ENCODE measurements at regions not wholly inside any gene's neighbourhood (a gene's known extent, or its start where the extent isn't known, plus 50 kb on each side); places are given as distances from the start of the nearest gene placed in this dataset.

GRCh38 chr5:167482555-167482954, 808.9 kb upstream of the WWC1 start:
- Histone ChIP-seq H3K27me3 (ENCODE audit: control insufficient read depth in 1 of 2, insufficient read depth in 2 of 2, low read length in 1 of 2) (no peaks in the 10 kb centered on the region), H3K9me3 (ENCODE audit: control insufficient read depth, low read length) (no peaks in the 10 kb centered on the region), H3K27ac (ENCODE audit: low read depth in 1 of 2, low read length in 2 of 2) (no peak overlapping the region), H3K4me1 (ENCODE audit: control insufficient read depth in 1 of 2, insufficient read depth in 2 of 2, low read length in 2 of 2) (no peaks in the 10 kb centered on the region), H3K4me3 (ENCODE audit: low read length in 2 of 2) (no peak overlapping the region), H3K36me3 (ENCODE audit: control insufficient read depth in 1 of 2, insufficient read depth in 2 of 2, low read length in 1 of 2) (no peaks in the 10 kb centered on the region)
- no peak for ATAC-seq (ENCODE audit: low FRiP score)
- intact Hi-C loops (cut with DNase I) = no loop called here
- no peak for DNase-seq
- 31 to 32% methylated on average over 2 of the region's 2 CpGs for WGBS, 2 donors

DNA sequence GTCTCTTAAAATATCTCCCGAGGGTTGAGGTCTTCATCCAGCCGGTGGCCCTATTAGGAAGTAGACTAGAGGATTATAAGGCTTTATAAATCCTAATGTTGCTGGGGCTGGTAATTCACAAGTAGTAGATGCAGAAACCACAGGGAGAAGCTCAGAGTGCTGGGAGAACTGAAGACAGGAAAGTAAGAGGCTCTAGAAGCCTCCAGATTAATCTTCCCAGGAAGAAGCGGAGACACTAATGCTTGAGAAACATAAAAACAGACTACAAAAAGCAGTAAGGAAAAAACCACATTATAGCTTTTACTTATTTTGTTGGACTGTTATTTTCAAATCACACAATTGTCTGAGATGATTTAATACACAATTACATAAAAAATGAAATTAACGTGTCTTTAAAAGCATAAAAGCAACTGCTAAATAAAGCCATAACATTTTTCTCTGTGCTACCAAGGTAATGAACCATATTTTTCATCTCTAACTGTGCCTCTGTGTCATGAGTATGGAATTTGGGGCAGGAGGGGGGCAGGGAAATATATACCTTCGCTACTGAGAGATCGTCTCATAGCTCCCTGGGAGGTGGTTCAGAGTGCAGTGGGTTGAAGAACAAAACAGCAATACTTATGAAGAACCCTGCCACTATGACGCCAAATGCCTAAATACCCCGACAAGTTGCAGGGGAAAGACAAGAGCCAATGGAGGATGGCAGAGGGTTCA, 806.2 kb upstream of the WWC1 start:
- Histone ChIP-seq H3K36me3 (ENCODE audit: control insufficient read depth in 1 of 2, insufficient read depth in 2 of 2, low read length in 1 of 2) (no peaks in the 10 kb centered on the region), H3K27ac (ENCODE audit: low read depth in 1 of 2, low read length in 2 of 2) (no peak overlapping the region), H3K4me3 (ENCODE audit: low read length in 2 of 2) (no peak overlapping the region), H3K9me3 (ENCODE audit: control insufficient read depth, low read length) (no peaks in the 10 kb centered on the region), H3K27me3 (ENCODE audit: control insufficient read depth in 1 of 2, insufficient read depth in 2 of 2, low read length in 1 of 2) (no peaks in the 10 kb centered on the region), H3K4me1 (ENCODE audit: control insufficient read depth in 1 of 2, insufficient read depth in 2 of 2, low read length in 2 of 2) (no peaks in the 10 kb centered on the region)
- 59 to 64% methylated on average over 8 of the region's 8 CpGs for WGBS, 2 donors
- DNase-seq (no peak), ATAC-seq (ENCODE audit: low FRiP score) (no peak)
- intact Hi-C loops (cut with DNase I) = no loop called here

DNA sequence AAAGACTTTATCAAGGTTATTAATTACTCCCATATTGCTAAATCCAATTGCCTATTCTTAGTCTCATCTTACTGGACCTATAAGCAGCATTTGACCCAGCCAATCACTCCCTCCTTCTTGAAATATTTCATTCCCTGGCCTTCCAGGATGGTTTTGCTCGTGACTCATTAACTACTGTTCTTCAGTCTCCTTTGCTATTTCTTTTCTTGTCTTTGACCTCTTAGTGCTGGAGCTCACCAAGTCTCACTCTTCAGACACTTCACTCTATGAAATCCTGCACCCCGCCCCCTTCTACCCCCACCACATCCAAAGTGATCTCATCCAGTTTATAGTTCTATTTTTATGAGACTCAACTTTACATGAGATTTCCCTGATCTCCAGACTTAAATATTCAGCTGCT, 803.1 kb upstream of the WWC1 start:
- Histone ChIP-seq H3K4me1 (ENCODE audit: control insufficient read depth in 1 of 2, insufficient read depth in 2 of 2, low read length in 2 of 2) (no peaks in the 10 kb centered on the region), H3K27me3 (ENCODE audit: control insufficient read depth in 1 of 2, insufficient read depth in 2 of 2, low read length in 1 of 2) (no peaks in the 10 kb centered on the region), H3K9me3 (ENCODE audit: control insufficient read depth, low read length) (no peaks in the 10 kb centered on the region), H3K36me3 (ENCODE audit: control insufficient read depth in 1 of 2, insufficient read depth in 2 of 2, low read length in 1 of 2) (no peaks in the 10 kb centered on the region), H3K27ac (ENCODE audit: low read depth in 1 of 2, low read length in 2 of 2) (no peak overlapping the region), H3K4me3 (ENCODE audit: low read length in 2 of 2) (no peak overlapping the region)
- WGBS, 2 donors = 55 to 64% methylated on average over 2 of the region's 2 CpGs
- DNase-seq (no peak), ATAC-seq (ENCODE audit: low FRiP score) (no peak)
- intact Hi-C loops (cut with DNase I) = no loop called here

DNA sequence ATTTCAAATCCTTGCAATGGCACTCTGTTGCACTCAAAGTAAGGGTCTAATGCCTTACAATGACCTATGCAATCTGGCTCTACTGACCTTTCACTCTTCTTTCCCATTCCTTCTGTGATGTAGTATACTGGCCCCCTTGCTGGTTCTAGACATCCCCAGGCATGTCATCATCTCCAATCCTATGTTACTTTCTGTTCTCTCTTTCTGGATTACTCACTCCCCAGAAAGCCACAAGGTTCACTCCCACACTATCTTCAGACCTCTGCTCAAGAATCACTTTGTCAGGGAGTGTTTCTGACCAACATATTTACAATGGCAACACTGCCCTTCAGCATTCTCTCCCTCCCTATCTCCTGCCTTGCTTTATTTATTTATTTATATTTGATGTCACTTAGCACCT, 802.2 kb upstream of the WWC1 start:
- no peak for DNase-seq
- Histone ChIP-seq H3K4me3 (ENCODE audit: low read length in 2 of 2) (no peak overlapping the region), H3K36me3 (ENCODE audit: control insufficient read depth in 1 of 2, insufficient read depth in 2 of 2, low read length in 1 of 2) (no peaks in the 10 kb centered on the region), H3K9me3 (ENCODE audit: control insufficient read depth, low read length) (no peaks in the 10 kb centered on the region), H3K27me3 (ENCODE audit: control insufficient read depth in 1 of 2, insufficient read depth in 2 of 2, low read length in 1 of 2) (no peaks in the 10 kb centered on the region), H3K4me1 (ENCODE audit: control insufficient read depth in 1 of 2, insufficient read depth in 2 of 2, low read length in 2 of 2) (no peaks in the 10 kb centered on the region), H3K27ac (ENCODE audit: low read depth in 1 of 2, low read length in 2 of 2) (no peak overlapping the region)
- no peak for ATAC-seq (ENCODE audit: low FRiP score)
- intact Hi-C loops (cut with DNase I) = no loop called here

GRCh38 chr5:167503926-167504720, 787.3 kb upstream of the WWC1 start:
- Histone ChIP-seq H3K9me3 (ENCODE audit: control insufficient read depth, low read length) (no peaks in the 10 kb centered on the region), H3K27ac (ENCODE audit: low read depth in 1 of 2, low read length in 2 of 2) (no peak overlapping the region), H3K4me3 (ENCODE audit: low read length in 2 of 2) (no peak overlapping the region), H3K4me1 (ENCODE audit: control insufficient read depth in 1 of 2, insufficient read depth in 2 of 2, low read length in 2 of 2) (no peaks in the 10 kb centered on the region), H3K27me3 (ENCODE audit: control insufficient read depth in 1 of 2, insufficient read depth in 2 of 2, low read length in 1 of 2) (no peaks in the 10 kb centered on the region), H3K36me3 (ENCODE audit: control insufficient read depth in 1 of 2, insufficient read depth in 2 of 2, low read length in 1 of 2) (no peaks in the 10 kb centered on the region)
- WGBS, 2 donors = 52 to 53% methylated on average over 5 of the region's 5 CpGs
- DNase-seq (no peak), ATAC-seq (ENCODE audit: low FRiP score) (no peak)
- intact Hi-C loops (cut with DNase I) = no loop called here

GRCh38 chr5:167507463-167508233, 783.8 kb upstream of the WWC1 start:
- WGBS, 2 donors = 44 to 54% methylated on average over 4 of the region's 4 CpGs
- ATAC-seq (ENCODE audit: low FRiP score) (no peak), DNase-seq (no peak)

DNA sequence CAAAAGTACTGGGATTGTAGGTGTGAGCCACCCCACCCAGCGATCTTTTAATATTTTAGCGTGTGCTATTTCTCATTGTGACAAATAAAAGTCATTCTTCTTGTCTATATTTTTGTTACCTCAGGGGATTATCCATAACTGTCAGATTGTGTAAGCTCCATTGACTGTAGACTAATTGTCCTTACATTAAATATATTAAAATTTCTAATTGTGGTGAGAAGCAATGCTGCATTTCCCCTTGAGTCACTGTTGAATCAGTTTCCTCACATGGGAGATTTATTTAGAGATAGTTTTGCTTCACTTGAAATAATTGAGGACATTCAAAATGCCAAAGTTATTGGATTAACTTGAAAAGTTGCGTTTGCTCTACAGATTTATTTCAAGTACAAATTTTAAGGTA, 782.4 kb upstream of the WWC1 start:
- no peak for ATAC-seq (ENCODE audit: low FRiP score)
- no peak overlapping the region for H3K4me3 ChIP-seq (ENCODE audit: low read length in 2 of 2)
- no peak for DNase-seq
- H3K4me1 ChIP-seq (ENCODE audit: control insufficient read depth in 1 of 2, insufficient read depth in 2 of 2, low read length in 2 of 2) = no peaks in the 10 kb centered on the region
- no peaks in the 10 kb centered on the region for H3K9me3 ChIP-seq (ENCODE audit: control insufficient read depth, low read length)
- WGBS, 2 donors = 83 to 87% methylated on average over 3 of the region's 3 CpGs
- no peaks in the 10 kb centered on the region for H3K36me3 ChIP-seq (ENCODE audit: control insufficient read depth in 1 of 2, insufficient read depth in 2 of 2, low read length in 1 of 2)
- no peaks in the 10 kb centered on the region for H3K27me3 ChIP-seq (ENCODE audit: control insufficient read depth in 1 of 2, insufficient read depth in 2 of 2, low read length in 1 of 2)
- intact Hi-C loops (cut with DNase I) = no loop called here
- no peak overlapping the region for H3K27ac ChIP-seq (ENCODE audit: low read depth in 1 of 2, low read length in 2 of 2)

More at GRCh38 chr5:167507463-167508233, 783.8 kb upstream of the WWC1 start:
- Histone ChIP-seq H3K4me3 (ENCODE audit: low read length in 2 of 2) (no peak overlapping the region), H3K36me3 (ENCODE audit: control insufficient read depth in 1 of 2, insufficient read depth in 2 of 2, low read length in 1 of 2) (no peaks in the 10 kb centered on the region), H3K27ac (ENCODE audit: low read depth in 1 of 2, low read length in 2 of 2) (no peak overlapping the region), H3K4me1 (ENCODE audit: control insufficient read depth in 1 of 2, insufficient read depth in 2 of 2, low read length in 2 of 2) (no peaks in the 10 kb centered on the region), H3K9me3 (ENCODE audit: control insufficient read depth, low read length) (no peaks in the 10 kb centered on the region), H3K27me3 (ENCODE audit: control insufficient read depth in 1 of 2, insufficient read depth in 2 of 2, low read length in 1 of 2) (no peaks in the 10 kb centered on the region)
- intact Hi-C loops (cut with DNase I) = no loop called here

DNA sequence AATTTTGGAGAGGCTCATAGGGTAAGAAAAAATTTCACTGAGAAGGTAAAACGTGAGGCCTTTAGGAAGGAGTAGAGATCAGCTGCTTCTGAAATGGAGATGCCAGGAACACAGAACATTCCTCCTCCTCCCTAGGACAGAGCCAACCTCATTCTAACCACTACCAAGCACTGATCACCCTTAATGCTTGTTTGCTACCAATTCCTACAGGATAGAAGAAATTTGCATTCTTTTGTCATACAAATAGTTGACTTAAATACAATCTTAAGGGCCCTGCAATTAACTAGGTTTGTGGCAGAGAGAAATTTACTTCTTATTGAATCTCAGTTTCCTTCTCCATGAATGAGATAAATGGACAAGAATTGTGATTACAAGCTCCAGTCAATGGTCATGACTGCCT, 780.2 kb upstream of the WWC1 start:
- no peak overlapping the region for H3K27ac ChIP-seq (ENCODE audit: low read depth in 1 of 2, low read length in 2 of 2)
- no peaks in the 10 kb centered on the region for H3K9me3 ChIP-seq (ENCODE audit: control insufficient read depth, low read length)
- ATAC-seq (ENCODE audit: low FRiP score) (no peak), DNase-seq (no peak)
- H3K4me1 ChIP-seq (ENCODE audit: control insufficient read depth in 1 of 2, insufficient read depth in 2 of 2, low read length in 2 of 2) = no peaks in the 10 kb centered on the region
- 9 to 24% methylated on average over 1 of the region's 1 CpG for WGBS, 2 donors
- intact Hi-C loops (cut with DNase I) = no loop called here
- H3K27me3 ChIP-seq (ENCODE audit: control insufficient read depth in 1 of 2, insufficient read depth in 2 of 2, low read length in 1 of 2) = no peaks in the 10 kb centered on the region
- no peak overlapping the region for H3K4me3 ChIP-seq (ENCODE audit: low read length in 2 of 2)
- H3K36me3 ChIP-seq (ENCODE audit: control insufficient read depth in 1 of 2, insufficient read depth in 2 of 2, low read length in 1 of 2) = no peaks in the 10 kb centered on the region

Measured in aorta (tissue), 5 donors.